Endothelial cell of umbilical vein (primary cell): ENCODE measurements at regions not wholly inside any gene's neighbourhood (a gene's known extent, or its start where the extent isn't known, plus 50 kb on each side); places are given as distances from the start of the nearest gene placed in this dataset.

Experiments
- BruUV-seq: library from RNA; stranded (reverse); fragments of 400-500 nt; replicated peaks from 2 replicates; lab custom pipeline; 2021; lab: Mats Ljungman, UMichigan
- CTCF ChIA-PET: fragments of 300-600, 350-600 bp; sonication (Branson Sonifier 250); formaldehyde crosslinking; loops from one replicate; lab custom pipeline; 2021; ENCODE audit warnings: antibody characterized with exemption, inconsistent platforms; lab: Charles Lee
- POLR2A ChIA-PET: fragments of 300-600, 350-600 bp; sonication (Branson Sonifier 250); formaldehyde crosslinking; loops from one replicate; lab custom pipeline; 2021; ENCODE audit warnings: antibody characterized with exemption, inconsistent platforms; lab: Charles Lee
- DNase-seq: peaks from one replicate; pipeline ENCODE4 v3.0.0-alpha.2; 2011; ENCODE audit warnings: low read depth, low spot score
- FAIRE-seq: peaks from 2 replicates; lab custom pipeline; 2011; peaks lifted over from hg19 to GRCh38; lab: Jason Lieb, UNC
- H2AFZ ChIP-seq: 2 replicates; pipeline ENCODE4 v1.6.0; 2012; ENCODE audit warnings: low read depth, low read length, control low read depth, inconsistent platforms
- H3K27ac ChIP-seq: 2 replicates; pipeline ENCODE4 v1.5.1; 2011; ENCODE audit warnings: low read depth, mild to moderate bottlenecking, control low read depth, low read length, moderate library complexity; ENCODE audit not compliant: insufficient read depth
- H3K27me3 ChIP-seq, 2 experiments: 2 replicates each; pipeline versions ENCODE4 v1.6.0 to v1.6.1; 2011; ENCODE audit warnings: low read length in 2 of 2, mixed read lengths in 1 of 2; ENCODE audit not compliant: control insufficient read depth in 2 of 2, insufficient read depth in 2 of 2
- H3K36me3 ChIP-seq, 2 experiments: 2 replicates in 1 of 2; 3 replicates in 1 of 2; pipeline ENCODE4 v1.5.1; 2011; ENCODE audit warnings: low read length in 2 of 2, mild to moderate bottlenecking in 1 of 2, moderate library complexity in 1 of 2; ENCODE audit not compliant: control insufficient read depth in 2 of 2, insufficient read depth in 2 of 2; ENCODE audit errors: extremely low read depth in 1 of 2
- H3K4me1 ChIP-seq: 3 replicates; pipeline ENCODE4 v1.5.1; 2011; ENCODE audit warnings: mild to moderate bottlenecking, low read length; ENCODE audit not compliant: control insufficient read depth, insufficient read depth; ENCODE audit errors: extremely low read depth
- H3K4me2 ChIP-seq: 2 replicates; pipeline ENCODE4 v1.6.1; 2011; ENCODE audit warnings: low read length, control low read depth, mixed read lengths; ENCODE audit not compliant: insufficient read depth
- H3K4me3 ChIP-seq, 3 experiments: fragments of 200-600 bp in 1 of 3; sonication (generic), shearing (Covaris generic) in 1 of 3; replicated peaks in 1 of 3; 2 replicates each; pipeline ENCODE4 v1.5.1; 2011 to 2016; ENCODE audit warnings: control low read depth in 3 of 3, low read length in 3 of 3, mild to moderate bottlenecking in 2 of 3, inconsistent platforms in 1 of 3, low read depth in 1 of 3, moderate library complexity in 1 of 3; ENCODE audit not compliant: insufficient read depth in 1 of 3
- H3K79me2 ChIP-seq: 2 replicates; pipeline ENCODE4 v1.6.0; 2012; ENCODE audit warnings: low read length, inconsistent platforms; ENCODE audit not compliant: control insufficient read depth, insufficient read depth
- H3K9ac ChIP-seq: replicated peaks from 2 replicates; pipeline ENCODE3; 2011; ENCODE audit warnings: low read length, control low read depth; ENCODE audit not compliant: insufficient read depth; ENCODE audit errors: extremely low read depth
- H3K9me1 ChIP-seq: replicated peaks from 3 replicates; pipeline ENCODE4 v1.6.0; 2011; ENCODE audit warnings: mild to moderate bottlenecking, low read length; ENCODE audit not compliant: control insufficient read depth, insufficient read depth; ENCODE audit errors: extremely low read depth
- H3K9me3 ChIP-seq: replicated peaks from 2 replicates; pipeline ENCODE4 v1.5.1; 2012; ENCODE audit warnings: low read length, inconsistent platforms; ENCODE audit not compliant: control insufficient read depth, insufficient read depth
- H4K20me1 ChIP-seq: replicated peaks from 2 replicates; pipeline ENCODE3; 2011; ENCODE audit warnings: mild to moderate bottlenecking, low read length; ENCODE audit not compliant: control insufficient read depth, insufficient read depth; ENCODE audit errors: extremely low read depth
- CTCF ChIP-seq, 2 donors: IDR thresholded peaks; 1 replicate in 1 of 2; 2 replicates in 1 of 2; pipeline ENCODE4 v1.5.1; 2011; ENCODE audit warnings: low read length in 2 of 2, mild to moderate bottlenecking in 2 of 2, moderate library complexity in 2 of 2, control low read depth in 1 of 2, inconsistent platforms in 1 of 2, low read depth in 1 of 2; ENCODE audit not compliant: insufficient read depth in 1 of 2; ENCODE audit errors: extremely low read depth in 1 of 2
- EZH2 ChIP-seq: IDR thresholded peaks from 2 replicates; pipeline ENCODE4 v1.6.1; 2012; ENCODE audit warnings: borderline replicate concordance, low read depth, mild to moderate bottlenecking, moderate library complexity, low read length, inconsistent platforms; ENCODE audit not compliant: severe bottlenecking
- FOS ChIP-seq: IDR thresholded peaks from 2 replicates; pipeline ENCODE4 v1.6.1; 2011; ENCODE audit warnings: mild to moderate bottlenecking, low read length, moderate library complexity, borderline replicate concordance; ENCODE audit not compliant: insufficient read depth
- GATA2 ChIP-seq: IDR thresholded peaks from 2 replicates; pipeline ENCODE4 v1.7.0; 2011; ENCODE audit warnings: low read depth, mild to moderate bottlenecking, moderate library complexity, mixed read lengths, low read length; ENCODE audit not compliant: insufficient read length, insufficient read depth
- JUN ChIP-seq: IDR thresholded peaks from 2 replicates; pipeline ENCODE4 v1.6.1; 2011; ENCODE audit warnings: borderline replicate concordance, low read depth; ENCODE audit not compliant: insufficient read length, insufficient read depth
- MAX ChIP-seq: IDR thresholded peaks from 2 replicates; pipeline ENCODE4 v1.6.1; 2011; ENCODE audit not compliant: insufficient read depth, insufficient read length
- MYC ChIP-seq: IDR thresholded peaks from one replicate; pipeline ENCODE4 v1.6.1; 2011; ENCODE audit warnings: mild to moderate bottlenecking, low read depth, low read length
- POLR2A ChIP-seq: IDR thresholded peaks from 2 replicates; pipeline ENCODE4 v1.6.1; 2012; ENCODE audit warnings: low read depth, mild to moderate bottlenecking, control low read depth, low read length
- POLR2AphosphoS5 ChIP-seq: IDR thresholded peaks from 2 replicates; pipeline ENCODE4 v1.6.1; 2012; ENCODE audit warnings: low read depth, mild to moderate bottlenecking, control low read depth, low read length, moderate library complexity; ENCODE audit not compliant: insufficient read depth
- dilution Hi-C: fragments of 300-500 bp; cut with MboI; formaldehyde crosslinking; loops from one replicate; pipeline ENCODE4 v1.15.0; 2019; ENCODE audit warnings: low sequenced_read_pairs; ENCODE audit not compliant: extremely low pct_ligation_motif_present
- intact Hi-C: fragments of 100-400 bp; cut with micrococcal nuclease; formaldehyde crosslinking; loops from one replicate; pipeline ENCODE4 v1.10.0; 2022

DNA sequence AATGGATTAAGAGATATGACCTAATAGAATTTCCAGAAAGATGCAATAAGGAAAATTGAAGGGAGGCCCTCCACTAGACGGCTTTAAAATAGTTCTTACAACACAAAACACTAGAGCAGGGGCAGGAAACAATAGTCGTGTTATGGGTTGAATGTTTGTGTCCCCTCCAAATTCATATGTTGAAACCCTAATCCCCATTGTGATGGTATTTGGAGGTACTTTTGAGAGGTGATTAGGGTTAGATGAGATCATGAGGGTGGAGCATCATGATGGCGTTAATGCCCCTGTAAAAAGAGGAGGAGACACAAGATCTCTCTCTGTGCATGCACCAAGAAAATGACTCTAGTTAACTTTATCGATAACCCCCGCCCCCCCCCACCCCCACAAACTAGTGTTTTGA is 104.0 kb upstream of the HMGN3 start:
- dilution Hi-C loops: no loop called here
- H2AFZ ChIP-seq: no peak overlapping the region
- H3K27me3 ChIP-seq: no peaks in the 10 kb centered on the region
- H3K9ac ChIP-seq: no peak overlapping the region
- H3K4me1 ChIP-seq: no peaks in the 10 kb centered on the region
- ChIA-PET CTCF (no interaction called here), POLR2A (no interaction called here)
- intact Hi-C loops: no loop called here
- no TSS peak for BruUV-seq
- no peak overlapping the region for H3K4me3 ChIP-seq
- no peak for TF ChIP-seq GATA2
- TF ChIP-seq FOS: no peak
- TF ChIP-seq MAX: no peak
- no peak for TF ChIP-seq JUN
- TF ChIP-seq EZH2: no peak
- no peak for TF ChIP-seq MYC
- TF ChIP-seq POLR2AphosphoS5: no peak
- TF ChIP-seq POLR2A: no peak
- TF ChIP-seq CTCF (IDR thresholded peaks at IDR 0.05; ENCODE audit: extremely low read depth in 1 of 2, insufficient read depth in 1 of 2, low read depth in 1 of 2, low read length in 2 of 2): no peak
- no peaks in the 10 kb centered on the region for H3K79me2 ChIP-seq
- no peaks in the 10 kb centered on the region for H3K9me1 ChIP-seq
- no peaks in the 10 kb centered on the region for H3K36me3 ChIP-seq
- H4K20me1 ChIP-seq: no peaks in the 10 kb centered on the region
- DNase-seq (no peak), FAIRE-seq (no peak)
- no peak overlapping the region for H3K4me2 ChIP-seq
- H3K27ac ChIP-seq: no peak overlapping the region
- no peaks in the 10 kb centered on the region for H3K9me3 ChIP-seq
